GM23338 (cell line): ENCODE measurements at regions not wholly inside any gene's neighbourhood (a gene's known extent, or its start where the extent isn't known, plus 50 kb on each side); places are given as distances from the start of the nearest gene placed in this dataset.

Experiments
- ATAC-seq: fragments of 200-7000 bp; cut with Tn5 transposase; 3 replicates; pipeline ENCODE4 v1.9.1; 2020
- DNase-seq: peaks from one replicate; pipeline ENCODE4 v3.0.0-alpha.2; 2015; ENCODE audit warnings: low spot score
- H2AFZ ChIP-seq: fragments of 200-600 bp; sonication (generic); 2 replicates; pipeline ENCODE4 v1.8.0; 2016; ENCODE audit warnings: antibody characterized with exemption, mild to moderate bottlenecking, moderate library complexity
- H3F3A ChIP-seq: fragments of 200-600 bp; sonication (generic); replicated peaks from 2 replicates; pipeline ENCODE4 v1.8.0; 2017; ENCODE audit warnings: antibody characterized with exemption, mixed run types, low read depth
- H3K27ac ChIP-seq: fragments of 200-600 bp; sonication (generic); 2 replicates; pipeline ENCODE4 v1.6.1; 2016; ENCODE audit warnings: low read depth
- H3K27me3 ChIP-seq: fragments of 200-600 bp; sonication (generic); 2 replicates; pipeline ENCODE4 v1.8.0; 2016; ENCODE audit warnings: mild to moderate bottlenecking, mixed run types, moderate library complexity; ENCODE audit not compliant: insufficient read depth
- H3K36me3 ChIP-seq: fragments of 200-600 bp; sonication (generic); 2 replicates; pipeline ENCODE4 v1.8.0; 2016; ENCODE audit warnings: mild to moderate bottlenecking; ENCODE audit not compliant: insufficient read depth
- H3K4me1 ChIP-seq: fragments of 200-600 bp; sonication (generic); 2 replicates; pipeline ENCODE4 v1.8.0; 2016; ENCODE audit warnings: mild to moderate bottlenecking, moderate library complexity; ENCODE audit not compliant: insufficient read depth
- H3K4me2 ChIP-seq: fragments of 200-600 bp; sonication (generic); 2 replicates; pipeline ENCODE4 v1.7.1; 2017; ENCODE audit warnings: mixed run types
- H3K4me3 ChIP-seq: fragments of 200-600 bp; sonication (generic); 2 replicates; pipeline ENCODE4 v1.6.1; 2016; ENCODE audit warnings: mixed run types
- H3K79me2 ChIP-seq: fragments of 200-600 bp; sonication (generic); replicated peaks from 2 replicates; pipeline ENCODE4 v1.8.0; 2017; ENCODE audit warnings: mild to moderate bottlenecking; ENCODE audit not compliant: insufficient read depth
- H3K9me2 ChIP-seq: fragments of 200-600 bp; sonication (generic); 2 replicates; pipeline ENCODE4 v1.8.0; 2017; ENCODE audit not compliant: insufficient read depth
- H4K20me1 ChIP-seq: fragments of 200-600 bp; sonication (generic); replicated peaks from 2 replicates; pipeline ENCODE4 v1.8.0; 2017; ENCODE audit warnings: mild to moderate bottlenecking; ENCODE audit not compliant: insufficient read depth
- H3K27ac Mint-ChIP-seq: 2 replicates; pipeline ENCODE4 v1.8.0; 2020; ENCODE audit warnings: inconsistent platforms, mild to moderate bottlenecking, moderate library complexity, mixed read lengths
- H3K27me3 Mint-ChIP-seq: 3 replicates; pipeline ENCODE4 v1.8.0; 2022; ENCODE audit warnings: low read depth, mild to moderate bottlenecking, moderate library complexity, mixed read lengths, inconsistent platforms; ENCODE audit not compliant: insufficient read depth, poor library complexity
- H3K36me3 Mint-ChIP-seq: 3 replicates; pipeline ENCODE4 v1.8.0; 2021; ENCODE audit warnings: low read depth, mild to moderate bottlenecking, inconsistent platforms, moderate library complexity, mixed read lengths
- H3K4me1 Mint-ChIP-seq: 3 replicates; pipeline ENCODE4 v1.8.0; 2020; ENCODE audit warnings: mild to moderate bottlenecking, inconsistent platforms, mixed read lengths
- H3K4me3 Mint-ChIP-seq: 3 replicates; pipeline ENCODE4 v1.8.0; 2021; ENCODE audit warnings: moderate library complexity, mild to moderate bottlenecking, inconsistent platforms, mixed read lengths
- H3K9me3 Mint-ChIP-seq: 3 replicates; pipeline ENCODE4 v1.8.0; 2020; ENCODE audit warnings: moderate library complexity, mild to moderate bottlenecking, inconsistent platforms, mixed read lengths
- CREB1 ChIP-seq: fragments of 250-450 bp; sonication (Bioruptor Pico); IDR thresholded peaks from 2 replicates; pipeline ENCODE4 v1.5.0; 2020; ENCODE audit warnings: low read depth, mild to moderate bottlenecking, moderate library complexity
- ETS1 ChIP-seq: IDR thresholded peaks from 2 replicates; pipeline ENCODE4 v1.6.1; 2016; ENCODE audit warnings: antibody characterized with exemption
- EZH2phosphoT487 ChIP-seq: fragments of 200-600 bp; sonication (generic); IDR thresholded peaks from one replicate; pipeline ENCODE4 v1.8.1; 2018; ENCODE audit warnings: antibody characterized with exemption; ENCODE audit not compliant: unreplicated experiment
- JUNB ChIP-seq: IDR thresholded peaks from one replicate; pipeline ENCODE4 v1.6.1; 2016; ENCODE audit warnings: antibody characterized with exemption; ENCODE audit not compliant: unreplicated experiment
- REST ChIP-seq: IDR thresholded peaks from one replicate; pipeline ENCODE4 v1.6.1; 2018; ENCODE audit warnings: antibody characterized with exemption; ENCODE audit not compliant: unreplicated experiment
- STAT1 ChIP-seq: IDR thresholded peaks from one replicate; pipeline ENCODE4 v1.6.1; 2016; ENCODE audit warnings: antibody characterized with exemption; ENCODE audit not compliant: unreplicated experiment
- ZNF114 ChIP-seq: fragments of 250-450 bp; sonication (Bioruptor Pico); IDR thresholded peaks from 2 replicates; pipeline ENCODE4 v1.5.0; 2020; ENCODE audit warnings: mild to moderate bottlenecking, moderate library complexity
- ZNF331 ChIP-seq: fragments of 250-450 bp; sonication (Bioruptor Pico); IDR thresholded peaks from 2 replicates; pipeline ENCODE4 v1.5.0; 2020; ENCODE audit warnings: low read depth, mild to moderate bottlenecking, moderate library complexity
- ZNF462 ChIP-seq: fragments of 250-450 bp; sonication (Bioruptor Pico); IDR thresholded peaks from 2 replicates; pipeline ENCODE4 v1.5.0; 2020; ENCODE audit warnings: mild to moderate bottlenecking, moderate library complexity

- Histone ChIP-seq H3K4me2 (no peak overlapping the region), H3K36me3 (no peaks in the 10 kb centered on the region; the same call in 1 of the 2 replicates), H4K20me1 (no peaks in the 10 kb centered on the region), H3K9me2 (peaks cover 24% of the 10 kb centered on the region), H3F3A (no peaks in the 10 kb centered on the region), H2AFZ (no peak overlapping the region), H3K27ac (no peak overlapping the region), H3K79me2 (no peaks in the 10 kb centered on the region), H3K4me3 (no peak overlapping the region), H3K4me1 (no peaks in the 10 kb centered on the region), H3K27me3 (no peaks in the 10 kb centered on the region)
- ATAC-seq: no peak
- Mint-ChIP-seq H3K4me1 (no peaks in the 10 kb centered on the region), H3K27ac (no peak overlapping the region), H3K27me3 (no peaks in the 10 kb centered on the region), H3K4me3 (no peak overlapping the region), H3K36me3 (no peaks in the 10 kb centered on the region), H3K9me3 (no peaks in the 10 kb centered on the region; the same call in 1 of the 3 replicates)
- no peak for DNase-seq
- TF ChIP-seq ZNF114 (CRISPR knock-in tag): no peak
- no peak for TF ChIP-seq ZNF462
- TF ChIP-seq EZH2phosphoT487: no peak
- TF ChIP-seq STAT1: no peak
- TF ChIP-seq JUNB: no peak
- TF ChIP-seq CREB1: no peak
Observed at GRCh38 chr13:34046457-34046856, 228.5 kb downstream of the RFC3 start.

- no peak overlapping the region for H3K27ac Mint-ChIP-seq
- Histone ChIP-seq H4K20me1 (no peaks in the 10 kb centered on the region), H3K27ac (no peak overlapping the region), H3K9me2 (peaks cover 8% of the 10 kb centered on the region), H2AFZ (no peak overlapping the region), H3K79me2 (no peaks in the 10 kb centered on the region), H3K36me3 (no peaks in the 10 kb centered on the region; the same call in 1 of the 2 replicates), H3K4me1 (no peaks in the 10 kb centered on the region), H3K4me2 (no peak overlapping the region), H3F3A (no peaks in the 10 kb centered on the region), H3K4me3 (no peak overlapping the region), H3K27me3 (no peaks in the 10 kb centered on the region)
- no peaks in the 10 kb centered on the region for H3K4me1 Mint-ChIP-seq
- ATAC-seq (no peak), DNase-seq (no peak)
- H3K36me3 Mint-ChIP-seq: no peaks in the 10 kb centered on the region
- H3K4me3 Mint-ChIP-seq: no peak overlapping the region
- peaks cover 5% of the 10 kb centered on the region; the same call in 2 of the 3 replicates for H3K9me3 Mint-ChIP-seq
- no peaks in the 10 kb centered on the region for H3K27me3 Mint-ChIP-seq
- TF ChIP-seq REST (no peak), EZH2phosphoT487 (no peak), ETS1 (no peak), ZNF331 (CRISPR knock-in tag) (no peak), STAT1 (no peak), ZNF114 (CRISPR knock-in tag) (no peak), CREB1 (no peak)
Observed at GRCh38 chr13:34048652-34049051, 230.7 kb downstream of the RFC3 start.
